ENCODE measurements at regions not wholly inside any gene's neighbourhood (a gene's known extent, or its start where the extent isn't known, plus 50 kb on each side); places are given as distances from the start of the nearest gene placed in this dataset.
A peak's percentile ranks its signal among the peaks of the same experiment; 100 is the strongest.

DNA sequence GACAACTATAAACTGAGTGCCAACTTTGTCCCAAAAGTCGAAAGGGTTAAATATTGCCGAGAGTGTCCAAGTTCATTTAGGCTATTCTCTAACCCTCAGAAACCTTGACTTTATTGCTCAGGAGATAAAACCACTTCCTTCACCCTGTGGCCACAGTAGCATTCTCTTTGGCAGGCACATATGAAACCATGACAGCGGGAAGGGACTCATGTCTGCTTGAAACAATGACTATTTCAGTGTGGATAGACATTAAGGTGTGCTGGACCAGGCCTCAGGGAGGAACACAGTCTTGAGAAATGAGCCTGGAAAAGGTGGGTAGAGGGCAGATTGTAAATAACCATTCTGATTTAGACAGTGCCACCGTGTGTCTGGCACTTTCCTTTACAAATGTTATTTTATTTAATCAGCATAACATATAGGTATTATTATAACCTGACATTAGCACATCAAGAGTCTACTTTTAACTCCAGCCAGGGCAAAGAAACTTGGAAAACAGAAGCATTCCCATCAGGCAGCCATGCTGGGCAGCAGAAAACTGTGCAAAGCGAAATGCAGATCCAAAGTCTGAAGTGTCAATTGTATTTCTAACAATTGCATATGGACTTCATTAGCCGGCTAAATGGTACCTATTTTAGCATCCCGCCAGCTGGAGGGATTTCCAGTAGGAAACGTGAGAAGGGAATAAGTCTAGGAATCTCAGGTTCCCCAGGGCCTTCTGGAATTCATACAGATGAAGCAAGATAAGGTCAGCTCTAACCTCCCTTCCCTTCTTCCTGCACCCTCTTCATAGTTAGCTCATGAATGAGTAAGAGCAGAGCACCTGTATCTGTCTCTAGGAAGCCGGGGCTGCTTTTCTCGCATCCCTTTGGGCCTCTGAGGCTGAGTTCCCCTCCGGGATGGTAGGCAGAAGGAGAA lies 212.8 kb upstream of the ELAC2 start:
- H4K20me1 ChIP-seq (ENCODE audit: low read length): no peaks in the 10 kb centered on the region
- ATAC-seq (no peak), DNase-seq (peak; percentile 47)
- ChIA-PET CTCF (no interaction called here), POLR2A (ENCODE audit: unreplicated experiment) (no interaction called here)
- H3K9ac ChIP-seq (ENCODE audit: low read length): no peak overlapping the region
- H2AFZ ChIP-seq (ENCODE audit: low read length): no peak overlapping the region
- no peaks in the 10 kb centered on the region for H3K4me1 ChIP-seq (ENCODE audit: insufficient read depth, low read length)
- no TSS peak for BruUV-seq (replicated peaks)
- H3F3A ChIP-seq (ENCODE audit: low read length, unreplicated experiment): no peaks in the 10 kb centered on the region
- no peak overlapping the region for H3K4me3 ChIP-seq (ENCODE audit: low read length)
- H3K79me2 ChIP-seq (ENCODE audit: low read length): no peaks in the 10 kb centered on the region
- no peak overlapping the region for H3K27ac ChIP-seq (ENCODE audit: low read length)
- peaks cover 64% of the 10 kb centered on the region for H3K27me3 ChIP-seq (ENCODE audit: low read length)
- no peaks in the 10 kb centered on the region for H3K36me3 ChIP-seq (ENCODE audit: low read depth, low read length)
- no peak overlapping the region for H3K4me2 ChIP-seq (ENCODE audit: low read length)
- no peak for TF ChIP-seq EZH2 (IDR thresholded peaks at IDR 0.05; ENCODE audit: low read length, unreplicated experiment)
- TF ChIP-seq EZH2phosphoT487 (IDR thresholded peaks at IDR 0.05; ENCODE audit: borderline replicate concordance, low read length): no peak
- TF ChIP-seq, protein P1, sequence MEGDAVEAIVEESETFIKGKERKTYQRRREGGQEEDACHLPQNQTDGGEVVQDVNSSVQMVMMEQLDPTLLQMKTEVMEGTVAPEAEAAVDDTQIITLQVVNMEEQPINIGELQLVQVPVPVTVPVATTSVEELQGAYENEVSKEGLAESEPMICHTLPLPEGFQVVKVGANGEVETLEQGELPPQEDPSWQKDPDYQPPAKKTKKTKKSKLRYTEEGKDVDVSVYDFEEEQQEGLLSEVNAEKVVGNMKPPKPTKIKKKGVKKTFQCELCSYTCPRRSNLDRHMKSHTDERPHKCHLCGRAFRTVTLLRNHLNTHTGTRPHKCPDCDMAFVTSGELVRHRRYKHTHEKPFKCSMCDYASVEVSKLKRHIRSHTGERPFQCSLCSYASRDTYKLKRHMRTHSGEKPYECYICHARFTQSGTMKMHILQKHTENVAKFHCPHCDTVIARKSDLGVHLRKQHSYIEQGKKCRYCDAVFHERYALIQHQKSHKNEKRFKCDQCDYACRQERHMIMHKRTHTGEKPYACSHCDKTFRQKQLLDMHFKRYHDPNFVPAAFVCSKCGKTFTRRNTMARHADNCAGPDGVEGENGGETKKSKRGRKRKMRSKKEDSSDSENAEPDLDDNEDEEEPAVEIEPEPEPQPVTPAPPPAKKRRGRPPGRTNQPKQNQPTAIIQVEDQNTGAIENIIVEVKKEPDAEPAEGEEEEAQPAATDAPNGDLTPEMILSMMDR (conservative IDR thresholded peaks at IDR 0.05; ENCODE audit: low read depth, low read length): peak; percentile 45
- no peaks in the 10 kb centered on the region for H3K9me2 ChIP-seq (replicated peaks; ENCODE audit: low read length)
- intact Hi-C loops (cut with micrococcal nuclease): no loop called here
- H3K9me3 ChIP-seq (ENCODE audit: low read length): no peaks in the 10 kb centered on the region

DNA sequence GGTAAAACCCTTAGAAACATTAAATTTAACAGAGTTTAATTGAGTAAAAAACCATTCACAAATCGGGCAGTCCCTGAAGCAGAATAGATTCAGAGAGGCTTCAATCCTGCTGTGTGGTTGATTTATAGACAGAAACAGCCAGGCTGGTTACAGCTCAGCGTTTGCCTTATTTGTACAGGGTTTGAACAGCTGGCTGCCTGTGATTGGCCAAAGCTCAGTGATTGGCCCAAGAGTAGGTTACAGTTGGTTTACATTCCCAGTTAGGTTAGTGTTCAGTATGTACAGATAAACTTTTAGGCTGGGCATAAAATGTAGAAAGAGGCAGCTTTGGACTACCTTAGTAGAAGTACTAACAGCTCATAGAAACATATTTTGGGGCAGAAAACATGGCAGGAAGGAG lies 210.4 kb upstream of the ELAC2 start:
- POLR2A ChIA-PET (ENCODE audit: unreplicated experiment): no interaction called here
- Histone ChIP-seq H4K20me1 (ENCODE audit: low read length) (no peaks in the 10 kb centered on the region), H3F3A (ENCODE audit: low read length, unreplicated experiment) (no peaks in the 10 kb centered on the region), H2AFZ (ENCODE audit: low read length) (no peak overlapping the region), H3K9me3 (ENCODE audit: low read length) (no peaks in the 10 kb centered on the region), H3K4me2 (ENCODE audit: low read length) (no peak overlapping the region), H3K4me3 (ENCODE audit: low read length) (no peak overlapping the region), H3K9me2 (replicated peaks; ENCODE audit: low read length) (no peaks in the 10 kb centered on the region), H3K36me3 (ENCODE audit: low read depth, low read length) (no peaks in the 10 kb centered on the region), H3K4me1 (ENCODE audit: insufficient read depth, low read length) (no peaks in the 10 kb centered on the region), H3K27me3 (ENCODE audit: low read length) (peaks cover 63% of the 10 kb centered on the region), H3K79me2 (ENCODE audit: low read length) (no peaks in the 10 kb centered on the region), H3K9ac (ENCODE audit: low read length) (no peak overlapping the region), H3K27ac (ENCODE audit: low read length) (no peak overlapping the region)
- TF ChIP-seq, protein P1 (conservative IDR thresholded peaks at IDR 0.05; ENCODE audit: low read depth, low read length): no peak
- TF ChIP-seq EZH2phosphoT487 (IDR thresholded peaks at IDR 0.05; ENCODE audit: borderline replicate concordance, low read length) (no peak), EZH2 (IDR thresholded peaks at IDR 0.05; ENCODE audit: low read length, unreplicated experiment) (no peak)
- CTCF ChIA-PET: no interaction called here
- ATAC-seq (no peak), DNase-seq (no peak)
- intact Hi-C loops (cut with micrococcal nuclease): no loop called here
- no TSS peak for BruUV-seq (replicated peaks)

DNA sequence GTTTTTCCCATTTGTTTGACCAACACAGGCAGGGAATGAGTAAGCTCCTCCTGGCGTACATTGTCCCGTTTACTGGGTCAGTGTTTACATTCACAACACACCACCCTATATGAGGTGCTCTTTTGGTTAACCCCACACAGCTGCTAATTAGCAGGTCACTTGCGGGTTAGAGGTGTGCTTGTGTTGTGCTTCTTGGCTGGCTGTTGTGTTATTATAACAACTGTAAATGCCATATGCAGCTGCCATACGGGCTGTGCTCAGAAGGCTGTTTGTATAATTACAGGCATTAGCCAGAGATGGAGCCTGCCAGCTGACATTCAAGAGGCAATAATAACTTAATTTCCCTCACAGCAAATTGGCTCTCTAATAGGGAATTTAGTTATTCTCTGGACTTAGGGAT lies 205.1 kb upstream of the ELAC2 start:
- Histone ChIP-seq H4K20me1 (ENCODE audit: low read length) (no peaks in the 10 kb centered on the region), H3K27me3 (ENCODE audit: low read length) (peaks cover 51% of the 10 kb centered on the region), H3K9me3 (ENCODE audit: low read length) (peaks cover 5% of the 10 kb centered on the region; the same call in 1 of the 2 replicates), H3K4me3 (ENCODE audit: low read length) (no peak overlapping the region), H3K36me3 (ENCODE audit: low read depth, low read length) (no peaks in the 10 kb centered on the region), H3K27ac (ENCODE audit: low read length) (no peak overlapping the region), H3K79me2 (ENCODE audit: low read length) (no peaks in the 10 kb centered on the region), H2AFZ (ENCODE audit: low read length) (no peak overlapping the region), H3K4me1 (ENCODE audit: insufficient read depth, low read length) (no peaks in the 10 kb centered on the region), H3K9me2 (replicated peaks; ENCODE audit: low read length) (no peaks in the 10 kb centered on the region), H3K9ac (ENCODE audit: low read length) (no peak overlapping the region), H3K4me2 (ENCODE audit: low read length) (no peak overlapping the region), H3F3A (ENCODE audit: low read length, unreplicated experiment) (no peaks in the 10 kb centered on the region)
- TF ChIP-seq EZH2 (IDR thresholded peaks at IDR 0.05; ENCODE audit: low read length, unreplicated experiment) (no peak), EZH2phosphoT487 (IDR thresholded peaks at IDR 0.05; ENCODE audit: borderline replicate concordance, low read length) (no peak)
- TF ChIP-seq, protein P1 (conservative IDR thresholded peaks at IDR 0.05; ENCODE audit: low read depth, low read length): no peak
- no TSS peak for BruUV-seq (replicated peaks)
- ATAC-seq (no peak), DNase-seq (no peak)
- CTCF ChIA-PET: no interaction called here
- POLR2A ChIA-PET (ENCODE audit: unreplicated experiment): no interaction called here
- intact Hi-C loops (cut with micrococcal nuclease): no loop called here
